PC-3 (cell line): ENCODE measurements at regions not wholly inside any gene's neighbourhood (a gene's known extent, or its start where the extent isn't known, plus 50 kb on each side); places are given as distances from the start of the nearest gene placed in this dataset.

ENCODE experiments used
- CTCF ChIP-seq: fragments of 300-600 bp; sonication (generic); conservative IDR thresholded peaks from 2 replicates; pipeline ENCODE4 v1.5.1; 2017; ENCODE audit warnings: antibody characterized with exemption, low read depth, mild to moderate bottlenecking, low read length
- EZH2 ChIP-seq: fragments of 300-600 bp; sonication (generic); IDR thresholded peaks from one replicate; pipeline ENCODE4 v1.6.1; 2017; ENCODE audit warnings: antibody characterized with exemption, mild to moderate bottlenecking, low read length; ENCODE audit not compliant: unreplicated experiment
- EZH2phosphoT487 ChIP-seq: fragments of 300-600 bp; sonication (generic); IDR thresholded peaks from 2 replicates; pipeline ENCODE4 v1.6.1; 2018; ENCODE audit warnings: mild to moderate bottlenecking, antibody characterized with exemption, low read length, borderline replicate concordance

DNA sequence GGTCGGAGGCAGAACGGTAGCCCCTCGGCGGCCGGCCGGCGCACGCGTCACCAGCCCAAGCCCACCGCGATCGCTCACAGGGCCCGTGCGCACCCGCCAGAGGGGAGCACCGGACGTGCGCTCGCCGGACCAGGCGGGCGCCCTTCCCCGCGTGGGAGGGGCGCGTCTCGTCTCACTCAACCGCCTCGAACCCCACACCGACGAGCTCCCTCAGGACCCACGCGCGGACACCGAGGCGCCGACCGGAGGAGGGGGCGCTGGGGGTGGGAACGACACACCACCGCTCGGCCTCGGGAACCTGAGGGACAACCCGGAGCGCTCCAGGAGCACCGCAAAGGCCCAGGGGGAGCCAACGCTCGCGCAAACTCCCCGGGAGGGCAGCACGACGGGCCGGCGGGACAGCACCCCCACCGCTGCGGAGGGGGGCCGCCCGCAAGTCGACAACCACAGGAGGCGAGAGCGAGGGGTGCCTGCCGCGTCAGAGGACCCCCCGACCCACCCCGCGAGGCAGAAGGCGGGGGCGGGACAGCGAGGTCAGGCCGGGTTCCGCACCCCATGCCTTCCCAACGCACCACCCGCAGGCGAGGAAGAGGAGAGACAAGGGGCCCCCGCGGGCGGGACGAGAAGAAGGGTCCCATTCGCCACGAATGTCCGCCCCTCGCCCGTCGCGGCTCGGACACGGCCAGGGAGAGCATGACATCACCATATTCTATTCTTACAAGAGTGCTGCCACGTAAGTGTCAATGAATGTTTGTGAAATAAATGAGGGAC, 512.7 kb upstream of the ZNF337 start:
- TF ChIP-seq CTCF (no peak), EZH2phosphoT487 (no peak), EZH2 (no peak)
